PFSK-1 (cell line): ENCODE measurements at regions not wholly inside any gene's neighbourhood (a gene's known extent, or its start where the extent isn't known, plus 50 kb on each side); places are given as distances from the start of the nearest gene placed in this dataset.

Source experiments
- FOXP2 ChIP-seq: optimal IDR thresholded peaks from 2 replicates; pipeline ENCODE3; 2011; ENCODE audit warnings: borderline replicate concordance, control low read depth, inconsistent platforms; ENCODE audit not compliant: insufficient read depth; ENCODE audit errors: extremely low read length, extremely low read depth
- POLR2AphosphoS5 ChIP-seq: IDR thresholded peaks from 2 replicates; pipeline ENCODE4 v1.6.1; 2012; ENCODE audit warnings: low read depth, mild to moderate bottlenecking, control low read depth, low read length, moderate library complexity
- REST ChIP-seq, 2 experiments: IDR thresholded peaks; 2 replicates each; pipeline versions ENCODE4 v1.6.1 to v1.8.0; 2011 to 2012; ENCODE audit warnings: low read depth in 2 of 2, low read length in 2 of 2, control low read depth in 1 of 2, inconsistent platforms in 1 of 2, mild to moderate bottlenecking in 1 of 2, moderate library complexity in 1 of 2; ENCODE audit not compliant: insufficient read depth in 1 of 2
- SIN3A ChIP-seq: IDR thresholded peaks from 2 replicates; pipeline ENCODE4 v1.6.1; 2012; ENCODE audit warnings: mild to moderate bottlenecking, low read length, moderate library complexity, borderline replicate concordance; ENCODE audit not compliant: insufficient read depth
- TAF1 ChIP-seq: IDR thresholded peaks from 2 replicates; pipeline ENCODE4 v1.6.1; 2012; ENCODE audit warnings: low read length, control low read depth, borderline replicate concordance; ENCODE audit not compliant: insufficient read depth

GRCh38 chr13:37392389-37392788 is 206.2 kb downstream of the POSTN start:
- TF ChIP-seq TAF1: no peak
- TF ChIP-seq REST (IDR thresholded peaks at IDR 0.05; ENCODE audit: insufficient read depth in 1 of 2, low read depth in 2 of 2, low read length in 2 of 2): no peak
- no peak for TF ChIP-seq FOXP2

- TF ChIP-seq TAF1: no peak
- no peak for TF ChIP-seq FOXP2
- no peak for TF ChIP-seq REST (IDR thresholded peaks at IDR 0.05; ENCODE audit: insufficient read depth in 1 of 2, low read depth in 2 of 2, low read length in 2 of 2)
- TF ChIP-seq SIN3A: no peak
- no peak for TF ChIP-seq POLR2AphosphoS5
These were observed 207.8 kb downstream of the POSTN start for GRCh38 chr13:37390735-37391134.

GRCh38 chr13:37385956-37386670 is 212.5 kb downstream of the POSTN start:
- TF ChIP-seq TAF1 (no peak), POLR2AphosphoS5 (no peak), REST (IDR thresholded peaks at IDR 0.05; ENCODE audit: insufficient read depth in 1 of 2, low read depth in 2 of 2, low read length in 2 of 2) (no peak), FOXP2 (no peak), SIN3A (no peak)

- no peak for TF ChIP-seq POLR2AphosphoS5
- no peak for TF ChIP-seq TAF1
- TF ChIP-seq FOXP2: no peak
- TF ChIP-seq SIN3A: no peak
- no peak for TF ChIP-seq REST (IDR thresholded peaks at IDR 0.05; ENCODE audit: insufficient read depth in 1 of 2, low read depth in 2 of 2, low read length in 2 of 2)
These were observed 213.3 kb downstream of the POSTN start for GRCh38 chr13:37385248-37385647.
